Activated effector memory CD4-positive, alpha-beta T cell treated with Interleukin-2 at 50 U/mL for 16 hours (primary cell): ENCODE measurements at regions not wholly inside any gene's neighbourhood (a gene's known extent, or its start where the extent isn't known, plus 50 kb on each side); places are given as distances from the start of the nearest gene placed in this dataset.
"Not testable (repeated sequence)": the region's sequence is repeated elsewhere in the genome, so short reads cannot be mapped to it uniquely, and the experiment has no call there.

Experiments used
- DNase-seq: peaks from one replicate; pipeline ENCODE4 v3.0.0-alpha.2; 2020

GRCh38 chr10:129210876-129211275 lies 256.2 kb upstream of the MGMT start:
- no peak for DNase-seq

GRCh38 chr10:129213256-129213655 lies 253.8 kb upstream of the MGMT start:
- DNase-seq: no peak

DNA sequence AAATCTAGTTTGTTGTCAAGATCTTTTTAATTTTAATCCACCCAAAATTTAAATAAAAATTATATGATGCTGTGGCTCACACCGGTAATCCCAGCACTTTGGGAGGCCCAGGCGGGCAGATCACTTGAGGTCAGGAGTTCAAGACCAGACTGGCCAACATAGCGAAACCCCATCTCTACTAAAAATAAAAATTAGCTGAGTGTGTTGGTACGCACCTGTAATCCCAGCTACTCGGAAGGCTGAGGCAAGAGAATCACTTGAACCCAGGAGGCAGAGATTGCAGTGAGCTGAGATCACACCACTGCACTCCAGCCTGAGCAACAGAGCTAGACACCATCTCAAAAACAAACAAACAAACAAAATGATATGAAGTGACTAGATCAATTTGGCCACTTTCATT lies 253.0 kb upstream of the MGMT start:
- not testable (repeated sequence) for DNase-seq

GRCh38 chr10:129219364-129219763 lies 247.7 kb upstream of the MGMT start:
- DNase-seq: no peak

GRCh38 chr10:129222436-129222835 lies 244.6 kb upstream of the MGMT start:
- DNase-seq: no peak

- DNase-seq: no peak
Observed at GRCh38 chr10:129223363-129223762, 243.7 kb upstream of the MGMT start.

- DNase-seq: no peak
Observed at GRCh38 chr10:129224065-129224464, 243.0 kb upstream of the MGMT start.

- no peak for DNase-seq
Observed at GRCh38 chr10:129231821-129232220, 235.2 kb upstream of the MGMT start.

GRCh38 chr10:129233351-129234148 lies 233.5 kb upstream of the MGMT start:
- no peak for DNase-seq

- no peak for DNase-seq
Observed at GRCh38 chr10:129236274-129236691, 230.8 kb upstream of the MGMT start.

DNA sequence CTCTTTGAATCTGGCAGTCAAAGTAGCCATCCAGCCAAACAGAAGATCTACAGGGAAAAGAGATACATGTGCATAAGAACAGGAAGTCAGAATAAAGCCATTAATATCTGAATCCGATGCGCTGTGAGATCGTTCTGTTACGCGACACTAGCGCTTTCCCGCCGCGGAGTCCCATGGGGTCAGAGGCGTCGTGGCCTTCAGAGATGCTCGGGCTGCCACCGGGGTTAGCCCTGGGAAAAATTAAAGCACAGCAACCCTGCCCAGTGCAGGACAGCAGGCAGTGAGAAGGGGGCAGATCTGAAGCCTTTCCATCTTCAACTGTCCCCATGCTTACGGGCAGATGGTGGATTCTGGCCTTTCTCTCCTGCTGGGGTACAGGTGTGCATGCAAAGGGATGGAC lies 225.6 kb upstream of the MGMT start:
- DNase-seq: no peak

GRCh38 chr10:129244298-129244697 lies 222.7 kb upstream of the MGMT start:
- no peak for DNase-seq

DNA sequence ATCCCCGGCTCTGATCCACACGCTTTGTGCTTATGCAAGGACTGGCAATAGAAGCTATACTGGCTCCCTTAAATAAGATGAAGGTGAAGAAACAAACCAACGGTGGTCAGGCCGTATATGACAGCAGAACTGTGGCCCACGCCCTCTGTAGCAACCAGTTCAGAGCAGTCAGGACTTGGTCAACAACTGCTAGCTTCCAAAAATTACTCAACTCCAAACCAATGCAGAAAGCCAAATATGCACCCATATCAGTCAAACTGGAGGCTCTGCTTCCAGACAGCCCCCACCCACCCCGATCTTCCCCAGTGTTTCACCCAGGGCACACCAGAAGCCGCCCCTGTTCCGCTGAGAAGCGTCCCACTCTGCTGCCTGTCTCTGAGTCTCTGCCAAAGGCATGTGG lies 222.3 kb upstream of the MGMT start:
- DNase-seq: no peak

GRCh38 chr10:129253161-129253864 lies 213.7 kb upstream of the MGMT start:
- DNase-seq: no peak

GRCh38 chr10:129253865-129254179 lies 213.2 kb upstream of the MGMT start:
- no peak for DNase-seq

GRCh38 chr10:129258283-129258923 lies 208.6 kb upstream of the MGMT start:
- DNase-seq: no peak

- DNase-seq: no peak
Observed at GRCh38 chr10:129259128-129259815, 207.8 kb upstream of the MGMT start.

DNA sequence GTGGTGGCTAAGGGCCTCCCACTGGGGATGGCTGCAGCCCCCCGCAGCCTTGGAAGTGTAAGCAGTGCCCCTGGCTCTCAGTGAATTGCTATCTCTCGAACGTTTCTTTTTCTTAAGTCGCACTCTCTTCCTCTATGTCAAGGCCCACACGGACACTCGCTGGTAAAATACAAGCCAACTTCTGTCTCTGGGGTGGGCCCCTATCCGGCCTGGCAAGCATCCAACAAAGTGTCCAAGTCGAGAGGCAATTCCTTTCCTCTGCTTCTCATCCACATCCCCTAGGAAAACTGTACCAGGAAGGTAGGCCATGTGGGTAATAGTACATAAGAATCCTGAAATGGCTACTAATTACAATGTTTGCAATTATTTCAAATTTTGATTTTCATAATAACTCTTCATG lies 194.9 kb upstream of the MGMT start:
- DNase-seq: no peak

DNA sequence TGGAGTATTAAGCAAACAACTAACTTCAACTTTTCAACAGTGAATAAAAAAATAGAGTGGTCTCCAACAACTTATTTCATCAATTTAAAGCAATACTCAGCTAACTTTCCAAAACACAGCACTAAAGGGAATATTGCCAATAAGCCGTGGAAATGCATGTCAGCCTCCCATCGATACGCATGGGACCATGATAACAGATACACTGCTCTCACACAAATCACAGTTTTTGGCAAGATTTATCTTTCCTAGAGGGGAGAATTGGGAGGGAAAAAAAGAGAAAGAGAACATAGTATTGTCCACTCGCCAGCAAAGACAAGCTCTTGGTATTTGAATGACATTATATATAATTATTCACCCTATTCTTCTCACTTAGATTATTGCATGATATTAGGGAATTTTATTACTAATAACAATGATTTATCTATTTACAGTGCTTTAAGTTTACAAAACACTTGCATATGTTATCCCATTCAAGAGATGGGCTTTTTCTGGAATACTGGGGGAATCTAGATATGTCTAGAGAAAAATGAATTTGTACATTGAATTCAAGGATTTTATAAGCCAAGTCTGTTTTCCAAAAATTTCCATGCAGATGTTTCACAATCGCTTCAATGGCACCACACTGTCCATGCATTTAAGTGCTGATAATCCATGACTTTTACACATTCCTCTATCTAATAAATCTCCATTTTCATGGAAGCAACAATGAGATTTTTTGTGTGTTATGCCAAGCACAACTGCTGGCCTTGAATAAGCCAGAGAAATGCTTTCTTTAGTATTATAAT lies 194.0 kb upstream of the MGMT start:
- DNase-seq: no peak

DNA sequence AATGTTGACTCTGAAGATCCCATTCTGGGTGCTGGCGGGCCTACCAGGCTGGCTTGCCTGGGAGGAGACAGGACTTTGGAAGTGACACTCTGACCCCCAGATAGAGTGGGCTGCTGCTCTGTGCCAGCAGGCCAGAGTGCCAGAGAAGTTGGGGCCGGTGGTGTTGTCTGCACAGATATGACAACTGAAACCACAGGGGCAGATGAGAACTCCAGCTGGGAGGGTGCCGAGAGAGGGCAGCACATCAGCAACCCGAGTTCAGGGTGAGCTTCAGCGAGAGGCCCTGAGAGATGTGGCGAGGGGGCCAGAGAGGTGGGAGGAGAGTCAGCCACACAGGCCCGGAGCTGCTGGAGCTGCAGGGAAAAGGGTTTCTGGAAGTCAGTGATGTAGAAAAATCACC lies 193.2 kb upstream of the MGMT start:
- no peak for DNase-seq

- DNase-seq: no peak
Observed at GRCh38 chr10:129274748-129275474, 192.1 kb upstream of the MGMT start.

GRCh38 chr10:129275886-129276285 lies 191.2 kb upstream of the MGMT start:
- no peak for DNase-seq
